Cardiac septum (tissue), 1 donor: ENCODE measurements at regions not wholly inside any gene's neighbourhood (a gene's known extent, or its start where the extent isn't known, plus 50 kb on each side); places are given as distances from the start of the nearest gene placed in this dataset.
"Not testable (repeated sequence)": the region's sequence is repeated elsewhere in the genome, so short reads cannot be mapped to it uniquely, and the experiment has no call there.

ENCODE experiments used
- DNase-seq: peaks from one replicate; pipeline ENCODE4 v3.0.0-alpha.2; 2020; ENCODE audit warnings: low spot score
- intact Hi-C: fragments of 100-400 bp; cut with DNase I; formaldehyde crosslinking; loops from one replicate; pipeline ENCODE4 v1.14.0; 2022
- donor health status: DM: no; HTN: no; CAD: no.

- intact Hi-C loops = no loop called here
- DNase-seq = no peak
Observed at GRCh38 chr11:23866641-23867040, 630.2 kb upstream of the LUZP2 start.

- intact Hi-C loops = no loop called here
- no peak for DNase-seq
Observed at GRCh38 chr11:23869671-23870070, 627.2 kb upstream of the LUZP2 start.

- DNase-seq = no peak
- intact Hi-C loops = no loop called here
Observed at GRCh38 chr11:23873406-23873805, 623.4 kb upstream of the LUZP2 start.

- intact Hi-C loops = no loop called here
- DNase-seq = no peak
Observed at GRCh38 chr11:23875176-23875850, 621.5 kb upstream of the LUZP2 start.

- DNase-seq, intact Hi-C loops: not testable (repeated sequence)
Observed at GRCh38 chr11:23883426-23884048, 613.3 kb upstream of the LUZP2 start.

GRCh38 chr11:23884341-23884740 lies 612.5 kb upstream of the LUZP2 start:
- DNase-seq = no peak
- intact Hi-C loops = no loop called here

GRCh38 chr11:23885801-23886200 lies 611.1 kb upstream of the LUZP2 start:
- DNase-seq = no peak
- intact Hi-C loops = no loop called here

GRCh38 chr11:23887122-23887521 lies 609.7 kb upstream of the LUZP2 start:
- intact Hi-C loops, DNase-seq: not testable (repeated sequence)

- no peak for DNase-seq
- intact Hi-C loops = no loop called here
Observed at GRCh38 chr11:23893126-23893525, 603.7 kb upstream of the LUZP2 start.

GRCh38 chr11:23897453-23898286 lies 599.2 kb upstream of the LUZP2 start:
- intact Hi-C loops = no loop called here
- DNase-seq = no peak

- intact Hi-C loops = no loop called here
- no peak for DNase-seq
Observed at GRCh38 chr11:23903044-23903704, 593.7 kb upstream of the LUZP2 start.

GRCh38 chr11:23919455-23919854 lies 577.4 kb upstream of the LUZP2 start:
- no peak for DNase-seq
- intact Hi-C loops = no loop called here

- intact Hi-C loops = no loop called here
- DNase-seq = no peak
Observed at GRCh38 chr11:23923357-23923756, 573.5 kb upstream of the LUZP2 start.

- intact Hi-C loops = no loop called here
- DNase-seq = no peak
Observed at GRCh38 chr11:23924226-23924625, 572.6 kb upstream of the LUZP2 start.

- DNase-seq = no peak
- intact Hi-C loops = no loop called here
Observed at GRCh38 chr11:23931443-23931842, 565.4 kb upstream of the LUZP2 start.

GRCh38 chr11:23932485-23932898 lies 564.4 kb upstream of the LUZP2 start:
- DNase-seq = no peak
- intact Hi-C loops = no loop called here

- intact Hi-C loops = no loop called here
- DNase-seq = no peak
Observed at GRCh38 chr11:23933721-23934120, 563.1 kb upstream of the LUZP2 start.

GRCh38 chr11:23934671-23935270 lies 562.1 kb upstream of the LUZP2 start:
- DNase-seq, intact Hi-C loops: not testable (repeated sequence)

- DNase-seq, intact Hi-C loops: not testable (repeated sequence)
Observed at GRCh38 chr11:23942117-23942815, 554.6 kb upstream of the LUZP2 start.
